Activated naive CD4-positive, alpha-beta T cell treated with anti-CD3 and anti-CD28 coated beads, Interleukin-2, amount 50 U/mL, for 72 hours (primary cell): ENCODE measurements at regions not wholly inside any gene's neighbourhood (a gene's known extent, or its start where the extent isn't known, plus 50 kb on each side); places are given as distances from the start of the nearest gene placed in this dataset.

Experiments used
- ATAC-seq, 2 donors: fragments of 150-1000 bp; cut with Tn5 transposase; 2 replicates each; pipeline ENCODE4 v1.10.0; 2021; ENCODE audit warnings: mild to moderate bottlenecking in 2 of 2, moderate library complexity in 2 of 2
- DNase-seq, 2 donors: peaks; one replicate each; pipeline ENCODE4 v3.0.0; 2021 to 2022; ENCODE audit warnings: low spot score in 2 of 2
- H3K27ac Mint-ChIP-seq, 2 donors: one replicate each; pipeline ENCODE4 v1.8.0; 2022; ENCODE audit warnings: mild to moderate bottlenecking in 2 of 2, mixed read lengths in 2 of 2
- H3K36me3 Mint-ChIP-seq, 2 donors: one replicate each; pipeline ENCODE4 v1.8.0; 2022; ENCODE audit warnings: mixed read lengths in 2 of 2
- H3K9me3 Mint-ChIP-seq, 2 donors: one replicate each; pipeline ENCODE4 v1.8.0; 2022; ENCODE audit warnings: mixed read lengths in 2 of 2

GRCh38 chr18:73249030-73249429 is 381.2 kb upstream of the NETO1 start:
- no peak overlapping the region for H3K27ac Mint-ChIP-seq
- H3K9me3 Mint-ChIP-seq: peaks cover 4 to 7% of the 10 kb centered on the region in 2 donors
- DNase-seq (no peak), ATAC-seq (no peak)
- H3K36me3 Mint-ChIP-seq: no peaks in the 10 kb centered on the region

DNA sequence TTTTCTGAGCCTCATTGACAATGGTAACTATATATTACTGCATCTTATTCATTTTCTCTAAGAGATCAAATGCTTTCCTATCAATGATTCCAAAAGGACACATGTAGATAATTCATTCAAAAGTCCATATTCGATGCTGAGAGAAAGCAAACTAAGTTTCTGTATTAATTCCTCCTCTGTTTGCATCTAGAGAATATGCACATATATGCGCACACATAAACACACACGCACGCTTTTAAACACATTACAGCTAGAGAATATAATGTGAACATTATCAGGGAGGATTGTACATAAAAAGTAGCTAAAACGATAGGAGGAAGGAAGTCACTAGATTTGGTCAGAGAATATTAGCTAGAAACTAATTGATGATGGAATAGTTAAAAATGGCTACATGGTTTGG is 379.0 kb upstream of the NETO1 start:
- Mint-ChIP-seq H3K36me3 (no peaks in the 10 kb centered on the region), H3K27ac (no peak overlapping the region), H3K9me3 (peaks cover 4 to 8% of the 10 kb centered on the region in 2 donors)
- ATAC-seq: no peak
- DNase-seq: no peak

DNA sequence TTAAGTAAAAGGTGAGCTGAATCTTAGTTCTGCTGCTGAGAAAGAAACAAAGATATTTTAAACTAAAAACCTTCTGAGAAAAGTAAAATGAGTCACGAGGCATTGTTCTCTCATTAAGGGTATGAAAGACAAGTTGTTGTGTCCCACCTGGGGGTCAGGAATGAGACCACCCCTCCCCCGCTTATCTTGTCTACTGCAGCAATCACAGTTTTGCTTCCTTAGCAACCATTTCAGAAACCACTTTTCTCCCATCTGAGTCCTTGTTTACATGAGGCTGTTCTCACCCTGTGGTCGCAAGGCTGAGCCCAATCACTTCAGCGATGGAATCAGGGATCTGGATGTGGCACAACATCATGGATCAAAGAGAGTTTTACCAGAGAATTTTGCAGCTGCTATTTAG is 377.6 kb upstream of the NETO1 start:
- Mint-ChIP-seq H3K27ac (no peak overlapping the region), H3K36me3 (peaks cover 0 to 4% of the 10 kb centered on the region in 2 donors), H3K9me3 (peaks cover 7 to 8% of the 10 kb centered on the region in 2 donors)
- DNase-seq (no peak), ATAC-seq (no peak)

- no peak for DNase-seq
- no peak overlapping the region for H3K27ac Mint-ChIP-seq
- ATAC-seq: no peak
These were observed 376.6 kb upstream of the NETO1 start for GRCh38 chr18:73244401-73244800.

DNA sequence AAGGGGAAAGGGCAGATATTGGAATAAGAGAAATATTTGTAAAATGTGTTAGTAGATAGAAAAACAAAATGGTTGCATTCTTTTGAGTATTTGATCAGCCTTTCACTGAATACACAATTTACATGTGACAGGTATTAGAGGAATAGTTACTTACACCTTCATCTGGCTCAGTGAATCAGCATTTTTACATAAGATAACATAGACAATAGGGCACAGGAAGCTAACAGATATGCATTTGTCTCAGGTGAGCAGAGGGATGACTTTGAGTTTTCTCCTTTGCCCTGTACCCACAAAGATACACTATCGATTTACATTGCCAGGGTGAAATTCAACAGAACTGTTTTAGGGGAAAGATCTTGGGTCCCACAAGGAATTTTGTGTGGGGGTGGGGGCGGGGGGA is 373.1 kb upstream of the NETO1 start:
- peaks cover 0 to 4% of the 10 kb centered on the region in 2 donors for H3K36me3 Mint-ChIP-seq
- H3K27ac Mint-ChIP-seq: no peak overlapping the region
- ATAC-seq (no peak), DNase-seq (no peak)
- H3K9me3 Mint-ChIP-seq: peaks cover 8 to 15% of the 10 kb centered on the region in 2 donors

More at GRCh38 chr18:73244401-73244800, 376.6 kb upstream of the NETO1 start:
- Mint-ChIP-seq H3K9me3 (peaks cover 7 to 8% of the 10 kb centered on the region in 2 donors), H3K36me3 (peaks cover 0 to 4% of the 10 kb centered on the region in 2 donors)

- DNase-seq (no peak), ATAC-seq (no peak)
- no peaks in the 10 kb centered on the region for H3K36me3 Mint-ChIP-seq
- H3K9me3 Mint-ChIP-seq: peaks cover 0 to 13% of the 10 kb centered on the region in 2 donors
- no peak overlapping the region for H3K27ac Mint-ChIP-seq
These were observed 368.1 kb upstream of the NETO1 start for GRCh38 chr18:73235921-73236320.

- H3K9me3 Mint-ChIP-seq: peaks cover 0 to 14% of the 10 kb centered on the region in 2 donors
- no peaks in the 10 kb centered on the region for H3K36me3 Mint-ChIP-seq
- ATAC-seq (peak; percentile 44 to 96), DNase-seq (no peak)
- no peak overlapping the region for H3K27ac Mint-ChIP-seq
These were observed 367.7 kb upstream of the NETO1 start for GRCh38 chr18:73235491-73235890.

- Mint-ChIP-seq H3K27ac (no peak overlapping the region), H3K36me3 (no peaks in the 10 kb centered on the region), H3K9me3 (peaks cover 0 to 11% of the 10 kb centered on the region in 2 donors)
- no peak for ATAC-seq
- no peak for DNase-seq
These were observed 365.1 kb upstream of the NETO1 start for GRCh38 chr18:73232933-73233332.

DNA sequence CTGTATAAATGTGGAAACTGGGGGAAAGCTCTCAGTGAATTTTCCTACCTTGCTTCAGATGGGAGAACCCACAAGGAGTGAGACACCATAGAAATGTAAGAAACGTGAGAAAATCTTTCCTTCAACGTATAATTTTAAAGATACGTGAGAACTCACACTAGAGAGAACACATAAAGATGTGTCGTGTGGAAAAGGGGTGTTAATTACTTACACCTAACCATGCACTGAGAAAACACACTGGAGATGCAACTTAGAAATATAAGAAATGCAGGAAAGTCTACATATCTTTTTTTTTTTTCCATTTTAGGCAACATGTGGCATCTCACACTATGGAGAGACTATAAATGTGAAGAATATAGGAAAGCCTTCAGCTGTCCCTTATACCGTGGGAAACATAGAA is 352.9 kb upstream of the NETO1 start:
- Mint-ChIP-seq H3K27ac (no peak overlapping the region), H3K36me3 (peaks cover 0 to 7% of the 10 kb centered on the region in 2 donors), H3K9me3 (peaks cover 8 to 27% of the 10 kb centered on the region in 2 donors)
- ATAC-seq (no peak), DNase-seq (no peak)

GRCh38 chr18:73218293-73218692 is 350.5 kb upstream of the NETO1 start:
- DNase-seq: no peak
- peaks cover 0 to 7% of the 10 kb centered on the region in 2 donors for H3K36me3 Mint-ChIP-seq
- peaks cover 15 to 32% of the 10 kb centered on the region in 2 donors for H3K9me3 Mint-ChIP-seq
- H3K27ac Mint-ChIP-seq: no peak overlapping the region
- no peak for ATAC-seq

- ATAC-seq (no peak), DNase-seq (no peak)
- Mint-ChIP-seq H3K9me3 (peaks cover 13 to 24% of the 10 kb centered on the region in 2 donors), H3K27ac (no peak overlapping the region), H3K36me3 (no peaks in the 10 kb centered on the region)
These were observed 347.2 kb upstream of the NETO1 start for GRCh38 chr18:73214970-73215369.

DNA sequence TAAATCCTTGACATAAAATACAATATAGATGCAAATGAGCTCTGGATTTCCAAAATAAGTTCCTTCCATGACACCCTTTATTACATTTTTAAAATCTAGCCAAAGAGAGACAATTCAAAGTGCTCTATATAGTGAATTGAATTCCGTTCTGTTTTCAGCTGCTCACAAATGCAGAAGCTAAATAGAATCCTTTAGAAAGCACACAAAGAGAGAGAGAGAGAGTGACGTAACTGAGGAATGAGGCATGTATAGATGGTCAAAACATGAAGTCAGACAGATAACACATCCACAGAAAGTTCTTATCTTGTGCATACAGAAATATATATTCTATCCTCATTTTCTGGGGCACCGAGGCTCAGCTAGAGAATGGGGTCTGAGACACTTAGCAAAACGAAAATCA is 344.7 kb upstream of the NETO1 start:
- no peak for ATAC-seq
- no peak overlapping the region for H3K27ac Mint-ChIP-seq
- no peak for DNase-seq
- H3K9me3 Mint-ChIP-seq: peaks cover 13 to 18% of the 10 kb centered on the region in 2 donors
- H3K36me3 Mint-ChIP-seq: no peaks in the 10 kb centered on the region

- Mint-ChIP-seq H3K27ac (no peak overlapping the region), H3K9me3 (no peaks in the 10 kb centered on the region), H3K36me3 (no peaks in the 10 kb centered on the region)
- no peak for ATAC-seq
- DNase-seq: no peak
These were observed 334.2 kb upstream of the NETO1 start for GRCh38 chr18:73201940-73202339.

GRCh38 chr18:73199151-73199550 is 331.4 kb upstream of the NETO1 start:
- ATAC-seq (no peak), DNase-seq (no peak)
- Mint-ChIP-seq H3K36me3 (no peaks in the 10 kb centered on the region), H3K9me3 (no peaks in the 10 kb centered on the region), H3K27ac (no peak overlapping the region)

DNA sequence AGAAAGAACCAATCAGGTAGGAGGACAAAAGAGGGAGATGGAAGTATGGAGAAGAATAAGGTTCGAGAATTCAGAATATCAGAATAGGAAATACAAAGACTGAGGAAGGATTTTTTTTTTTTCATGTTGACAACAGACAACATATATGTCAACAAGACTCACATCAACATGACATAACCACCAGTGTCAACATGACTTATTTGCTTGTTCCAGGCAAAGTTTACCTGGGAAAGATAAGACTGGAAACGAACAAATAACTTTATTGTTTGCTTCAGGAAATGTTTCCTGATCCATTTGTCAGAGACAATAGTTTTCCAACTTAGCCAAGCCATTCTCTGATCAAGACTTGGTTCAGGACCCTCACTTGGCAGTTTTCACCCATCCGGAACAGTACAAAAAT is 321.9 kb upstream of the NETO1 start:
- Mint-ChIP-seq H3K27ac (no peak overlapping the region), H3K36me3 (no peaks in the 10 kb centered on the region), H3K9me3 (peaks cover 7 to 10% of the 10 kb centered on the region in 2 donors)
- DNase-seq (no peak), ATAC-seq (no peak)

GRCh38 chr18:73168236-73168635 is 300.4 kb upstream of the NETO1 start:
- H3K9me3 Mint-ChIP-seq: peaks cover 4 to 6% of the 10 kb centered on the region in 2 donors
- DNase-seq (no peak), ATAC-seq (no peak)
- H3K27ac Mint-ChIP-seq: no peak overlapping the region
- no peaks in the 10 kb centered on the region for H3K36me3 Mint-ChIP-seq

DNA sequence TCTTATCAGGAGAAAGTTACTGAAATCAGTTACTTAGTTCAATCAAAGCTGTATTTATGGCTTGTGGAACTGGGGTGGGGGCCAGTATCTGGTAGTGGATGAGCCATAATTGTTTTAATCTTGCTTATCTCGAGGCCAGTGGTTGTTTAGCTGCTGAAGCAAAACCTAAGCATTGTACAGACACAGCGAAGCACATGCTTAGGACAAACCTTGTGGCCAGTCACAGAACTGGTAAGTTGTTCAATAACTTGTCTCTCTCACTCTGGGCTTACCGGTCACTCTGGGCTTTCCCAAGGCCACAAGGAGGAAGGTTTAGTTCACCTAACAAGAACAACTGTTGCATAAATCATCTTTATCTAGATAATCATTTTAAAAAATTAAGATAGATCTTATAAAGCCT is 296.6 kb upstream of the NETO1 start:
- ATAC-seq: no peak
- no peak for DNase-seq
- H3K36me3 Mint-ChIP-seq: no peaks in the 10 kb centered on the region
- peaks cover 0 to 10% of the 10 kb centered on the region in 2 donors for H3K9me3 Mint-ChIP-seq
- H3K27ac Mint-ChIP-seq: no peak overlapping the region

- Mint-ChIP-seq H3K9me3 (peaks cover 0 to 13% of the 10 kb centered on the region in 2 donors), H3K36me3 (no peaks in the 10 kb centered on the region), H3K27ac (no peak overlapping the region)
- no peak for ATAC-seq
- no peak for DNase-seq
These were observed 295.4 kb upstream of the NETO1 start for GRCh38 chr18:73163236-73163635.

- no peaks in the 10 kb centered on the region for H3K36me3 Mint-ChIP-seq
- H3K9me3 Mint-ChIP-seq: peaks cover 0 to 13% of the 10 kb centered on the region in 2 donors
- no peak overlapping the region for H3K27ac Mint-ChIP-seq
- ATAC-seq: no peak
- DNase-seq: no peak
These were observed 288.3 kb upstream of the NETO1 start for GRCh38 chr18:73156117-73156516.
